HG02885 (cell line): ENCODE measurements at regions not wholly inside any gene's neighbourhood (a gene's known extent, or its start where the extent isn't known, plus 50 kb on each side); places are given as distances from the start of the nearest gene placed in this dataset.
A peak's percentile ranks its signal among the peaks of the same experiment; 100 is the strongest.

Experiments
- ATAC-seq: cut with Tn5 transposase; IDR thresholded peaks from one replicate; pipeline ENCODE4 v1.9.1; 2021; ENCODE audit warnings: mild to moderate bottlenecking; ENCODE audit not compliant: unreplicated experiment, poor library complexity

DNA sequence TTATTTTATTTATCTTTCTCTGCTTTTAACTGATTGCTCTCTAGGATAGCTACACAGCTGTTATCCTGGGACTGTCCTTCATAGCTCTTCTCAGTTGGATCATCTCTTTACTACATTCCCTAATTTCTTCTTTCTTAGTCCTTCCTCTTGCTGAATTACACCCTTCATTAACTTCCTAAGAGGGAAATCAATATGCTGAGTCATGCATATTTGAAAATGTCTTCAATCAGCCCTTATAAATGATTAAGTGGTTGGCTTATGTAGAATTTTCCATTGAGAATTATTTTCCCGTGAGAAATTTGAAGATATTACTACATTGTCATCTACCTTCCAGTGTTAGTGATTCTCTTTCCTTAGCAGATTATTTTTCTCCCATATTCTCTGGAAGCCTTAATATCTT lies 214.2 kb downstream of the SOCS6 start:
- ATAC-seq: no peak

DNA sequence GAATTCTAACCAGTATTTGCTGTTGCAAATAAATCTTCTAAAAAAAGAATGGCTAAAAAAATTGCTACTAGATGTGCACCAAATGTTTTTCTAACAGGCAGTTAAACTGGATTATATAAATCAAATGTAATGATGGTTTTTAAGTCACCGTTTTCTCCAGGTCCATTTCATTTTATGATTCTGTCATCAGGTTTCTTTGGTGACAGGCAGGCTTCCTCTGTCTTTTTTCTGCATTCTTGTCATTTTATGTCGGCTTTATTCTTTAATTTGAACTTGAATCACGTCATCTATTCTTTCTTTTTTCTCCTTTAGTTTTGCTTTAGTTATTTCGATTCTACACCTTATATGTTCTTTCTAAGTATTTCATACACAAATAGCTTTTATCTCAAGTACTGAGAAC lies 212.5 kb downstream of the SOCS6 start:
- ATAC-seq: no peak

DNA sequence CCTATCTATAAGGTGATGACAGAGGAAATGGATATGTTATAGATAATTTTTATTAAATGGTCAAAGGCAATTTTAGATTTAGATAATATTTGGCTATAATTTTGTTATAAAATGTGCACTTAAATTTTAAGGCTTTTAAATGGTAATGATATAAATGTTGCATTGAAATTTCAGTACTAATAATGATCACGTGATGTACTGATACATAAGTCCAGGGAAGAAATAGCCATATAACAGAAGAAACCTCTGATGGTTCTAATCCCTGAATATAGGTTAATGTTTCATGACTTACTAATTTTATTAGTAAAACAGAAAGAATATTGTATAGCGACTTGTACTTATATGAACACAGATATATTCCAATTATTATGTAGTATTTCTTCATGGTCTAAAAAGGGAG lies 211.9 kb downstream of the SOCS6 start:
- ATAC-seq: no peak

DNA sequence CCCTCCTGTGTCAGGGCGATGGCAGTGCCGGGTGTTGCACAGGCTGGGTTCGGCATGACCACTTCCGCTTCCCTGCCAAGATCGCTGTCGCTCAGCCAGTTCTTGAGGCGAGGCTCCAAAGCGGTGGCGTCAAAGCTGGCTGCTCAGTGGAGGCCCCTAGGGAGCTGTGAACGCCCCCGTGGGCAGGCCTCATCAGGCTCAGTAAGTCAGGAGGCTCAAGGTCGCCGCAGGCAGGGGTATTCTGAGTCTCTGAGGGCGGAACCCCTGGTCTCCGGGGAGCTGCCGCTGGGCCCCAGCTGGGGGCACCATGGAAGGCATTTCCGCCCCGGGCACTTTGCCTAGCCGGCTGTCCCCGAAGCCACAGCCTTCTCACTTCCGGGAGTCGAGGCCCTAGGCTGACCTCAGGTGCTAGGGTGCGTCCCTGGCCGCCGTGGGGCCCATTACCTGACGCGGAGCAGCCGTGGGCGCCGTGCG lies 210.4 kb downstream of the SOCS6 start:
- ATAC-seq: no peak

DNA sequence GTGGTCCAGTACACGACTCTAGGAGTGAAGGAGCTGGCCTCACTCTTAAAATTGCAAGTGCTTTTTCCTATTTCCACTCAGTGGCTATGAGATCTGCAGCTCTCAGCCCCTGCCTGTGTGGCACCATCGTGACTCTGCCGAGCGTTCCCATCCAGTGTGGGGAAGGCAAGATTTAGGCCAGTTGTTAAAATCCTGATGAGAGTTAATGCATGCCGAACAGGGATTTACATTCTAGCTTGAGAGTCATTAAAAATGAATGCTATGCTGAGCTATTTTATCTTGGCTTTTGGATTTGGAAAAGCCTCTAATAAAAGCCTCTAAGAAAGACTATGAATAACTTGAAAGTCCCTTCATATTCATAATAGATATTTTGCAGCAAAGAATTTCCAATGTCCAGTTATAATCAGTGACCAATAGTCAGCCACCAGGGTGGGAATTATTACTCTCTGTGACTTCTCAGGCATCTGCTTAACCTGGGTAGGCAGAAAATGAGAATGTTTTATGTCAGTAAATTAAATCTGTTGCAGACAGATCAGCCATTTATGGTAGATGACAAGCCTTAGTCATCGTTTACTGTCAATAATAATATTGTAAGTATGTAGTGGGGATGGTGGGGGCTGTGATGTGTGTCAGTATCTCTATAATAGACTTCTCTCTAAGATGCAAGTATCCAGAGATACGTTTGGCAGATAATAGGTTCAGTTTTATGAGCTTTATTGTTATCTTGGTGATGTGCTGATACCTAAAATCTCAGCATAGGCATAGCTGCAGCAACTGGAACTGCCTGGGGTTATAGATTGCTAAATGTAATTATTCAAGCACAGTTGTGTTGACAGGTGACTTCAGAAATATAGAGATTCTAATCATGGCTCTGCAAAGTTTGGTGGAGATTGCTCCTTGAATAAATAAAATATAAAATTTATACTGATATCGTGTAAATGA lies 207.8 kb downstream of the SOCS6 start:
- ATAC-seq: no peak

DNA sequence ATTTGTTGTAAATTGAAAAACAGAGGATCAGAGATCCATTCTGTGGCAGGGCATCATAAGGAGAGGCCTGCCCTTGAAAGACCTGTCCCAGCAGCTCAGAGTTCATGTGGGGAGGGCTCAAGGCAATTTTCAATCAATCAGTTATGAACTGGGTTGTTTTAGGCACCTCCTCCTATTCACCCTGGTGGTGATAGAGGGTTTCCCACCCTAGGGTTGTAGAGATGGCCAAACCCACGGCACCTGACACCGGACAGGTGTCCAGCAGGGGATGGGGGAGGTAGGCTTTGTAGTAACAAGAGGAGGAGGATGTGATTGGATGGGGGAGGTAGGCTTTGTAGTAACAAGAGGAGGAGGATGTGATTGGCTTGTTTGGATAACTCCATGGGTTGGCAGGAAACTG lies 205.7 kb downstream of the SOCS6 start:
- no peak for ATAC-seq

DNA sequence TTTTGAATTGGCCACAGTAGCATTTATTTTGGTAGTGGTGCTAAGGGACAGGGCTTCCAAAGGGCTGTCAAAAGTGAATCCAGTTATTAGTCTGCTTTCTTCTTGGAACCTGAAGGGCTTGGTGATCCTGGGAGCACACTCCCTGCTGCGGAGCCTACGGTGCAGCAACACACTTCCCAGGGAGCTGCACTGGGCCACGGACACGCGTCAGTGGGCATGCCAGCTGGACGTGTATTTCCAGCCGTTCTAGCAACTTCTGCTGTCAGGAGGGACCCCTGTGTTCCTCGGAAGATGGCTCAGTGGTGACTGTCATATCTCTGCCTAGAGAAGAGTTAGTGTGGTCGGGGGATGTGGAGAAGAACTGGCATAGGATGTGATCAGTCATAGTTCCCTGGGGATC lies 204.6 kb downstream of the SOCS6 start:
- no peak for ATAC-seq

DNA sequence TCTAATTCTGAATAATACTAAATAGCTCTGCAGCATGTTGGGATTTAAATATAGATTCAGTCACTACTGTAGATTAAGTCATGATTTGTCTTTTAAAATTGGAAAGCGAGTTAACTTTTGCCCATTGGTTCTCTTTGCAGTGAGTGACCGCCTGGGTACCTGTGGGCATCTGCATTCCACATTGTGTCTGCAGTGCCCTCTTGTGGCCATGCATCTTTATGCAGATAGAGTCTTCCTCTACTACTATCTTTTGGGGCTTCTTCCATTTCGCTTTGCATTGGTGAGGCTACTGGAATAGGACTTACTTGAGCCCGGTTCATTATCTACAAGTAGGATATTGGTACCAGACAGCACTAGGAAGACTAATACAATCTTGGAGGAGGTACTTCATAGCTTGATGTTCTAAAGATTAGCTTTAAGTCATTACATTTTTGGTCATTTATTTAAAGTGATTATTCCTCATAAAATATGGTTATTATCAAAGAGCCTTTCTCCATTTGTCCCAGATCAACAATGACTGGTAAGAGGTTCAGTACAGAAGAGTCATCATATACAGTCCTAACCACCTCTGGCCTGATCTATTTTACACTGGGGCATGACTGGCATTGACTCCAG lies 203.0 kb downstream of the SOCS6 start:
- peak; percentile 91 for ATAC-seq

DNA sequence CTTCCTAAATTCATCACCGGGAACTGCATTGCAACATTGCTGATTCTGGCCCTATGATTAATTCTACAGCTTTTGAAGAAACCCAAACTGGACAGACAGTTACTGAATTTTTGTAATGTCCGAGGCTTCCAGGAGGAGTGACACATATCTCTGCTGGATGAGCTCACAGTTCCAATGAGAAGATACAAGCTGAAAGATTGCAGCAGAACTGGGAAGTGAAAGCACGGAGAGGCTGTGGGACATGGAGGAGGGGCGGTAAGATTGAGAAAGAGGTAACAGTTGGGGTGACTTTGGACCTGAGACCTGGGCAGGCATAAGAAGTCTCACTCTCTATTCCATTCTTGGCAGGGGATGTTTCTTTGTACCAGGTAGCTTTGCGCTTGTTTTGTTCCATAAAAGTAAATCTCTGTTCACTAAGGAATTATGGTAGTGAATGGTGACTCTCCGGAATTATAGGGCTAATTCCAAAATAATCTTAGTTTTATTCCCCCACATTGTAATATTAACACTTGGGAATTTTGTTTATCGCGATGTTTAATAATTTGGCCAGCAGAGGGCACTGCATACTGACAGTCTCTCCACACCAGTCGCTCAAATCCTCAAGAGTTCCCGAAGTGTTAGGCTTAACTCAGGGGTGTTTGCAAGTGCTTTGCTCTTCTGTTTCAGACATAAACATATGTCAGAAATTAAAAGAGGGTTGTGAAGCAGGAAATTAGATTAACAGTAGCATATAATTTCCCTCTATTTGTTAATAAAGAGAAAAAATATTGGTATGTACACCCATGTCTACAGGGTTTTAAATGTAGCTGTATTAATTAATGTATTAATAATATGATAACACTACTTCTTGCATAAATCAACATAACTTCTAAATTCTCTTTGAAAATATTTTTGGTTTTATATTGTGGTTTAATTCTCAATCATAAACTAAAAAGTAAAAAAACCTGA lies 201.4 kb downstream of the SOCS6 start:
- peak; percentile 65 for ATAC-seq

DNA sequence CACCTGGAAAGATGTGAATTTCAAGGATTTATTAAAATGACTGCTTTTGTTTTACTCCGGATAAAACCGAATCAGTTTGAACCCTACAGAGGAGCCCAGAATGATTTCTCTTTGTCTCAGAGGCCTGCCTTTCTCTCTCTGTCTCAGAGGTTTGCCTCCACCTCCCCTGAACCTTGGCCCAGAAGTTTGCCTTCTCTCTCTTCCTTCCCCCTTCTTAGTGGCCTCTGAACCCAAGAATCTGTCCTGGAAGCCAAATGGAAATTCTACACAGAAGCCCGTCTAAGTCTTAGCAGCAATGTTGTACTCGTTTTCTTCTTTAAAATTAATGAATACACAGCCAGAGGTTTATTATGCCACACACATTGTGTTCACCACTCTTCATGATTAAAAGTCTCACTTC lies 200.7 kb downstream of the SOCS6 start:
- ATAC-seq: no peak

DNA sequence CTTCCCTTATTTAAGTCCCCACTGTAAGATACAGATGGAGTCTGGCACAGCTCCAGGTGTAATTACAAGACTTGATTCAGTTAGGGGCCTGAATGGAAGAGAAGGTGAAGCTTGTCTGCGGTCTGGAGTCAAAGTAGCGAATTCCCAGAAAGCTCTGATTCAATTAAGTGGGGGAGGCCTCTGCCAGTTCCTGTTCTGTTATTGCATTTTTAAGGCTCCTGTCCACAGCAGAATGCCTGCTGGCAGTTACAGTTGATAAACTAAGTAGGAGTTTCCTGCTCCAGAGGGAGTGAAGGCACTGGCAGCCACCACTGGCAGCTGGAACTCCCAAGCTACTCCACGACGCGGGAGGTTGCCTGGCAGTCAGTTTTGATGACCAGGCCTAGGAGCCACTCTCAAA lies 181.1 kb downstream of the SOCS6 start:
- no peak for ATAC-seq

DNA sequence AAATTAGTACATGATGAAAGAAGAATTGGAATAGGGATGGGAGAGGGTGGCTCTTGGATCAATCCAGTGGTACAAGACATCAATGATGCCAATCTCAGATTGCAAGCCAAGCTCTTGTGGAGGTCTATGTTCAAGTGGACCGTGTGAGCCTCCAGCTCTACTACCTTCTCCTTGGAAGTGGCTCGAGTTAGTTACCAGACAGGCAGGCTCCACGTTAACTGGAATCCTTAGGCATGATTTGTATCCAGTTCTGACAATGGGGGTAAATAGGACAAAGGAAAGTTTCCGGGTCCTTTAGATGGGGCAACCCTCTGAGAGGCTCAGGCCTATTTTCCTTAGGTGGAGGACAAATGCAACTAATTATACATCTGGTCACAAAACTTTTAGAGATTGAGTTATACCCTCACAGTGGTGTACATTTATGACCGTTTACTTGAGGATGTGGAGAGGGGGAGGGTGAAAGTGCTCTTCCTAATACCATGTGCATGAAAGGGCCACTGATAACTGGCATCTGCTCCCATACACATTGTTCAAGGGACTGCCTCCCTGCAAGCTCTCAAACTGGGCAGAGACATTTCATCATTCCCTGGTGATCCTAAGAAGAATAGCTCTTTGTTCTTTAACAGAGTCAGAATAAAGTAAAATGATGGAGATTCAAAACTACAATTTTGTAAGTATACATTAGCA lies 180.2 kb downstream of the SOCS6 start:
- ATAC-seq: no peak

DNA sequence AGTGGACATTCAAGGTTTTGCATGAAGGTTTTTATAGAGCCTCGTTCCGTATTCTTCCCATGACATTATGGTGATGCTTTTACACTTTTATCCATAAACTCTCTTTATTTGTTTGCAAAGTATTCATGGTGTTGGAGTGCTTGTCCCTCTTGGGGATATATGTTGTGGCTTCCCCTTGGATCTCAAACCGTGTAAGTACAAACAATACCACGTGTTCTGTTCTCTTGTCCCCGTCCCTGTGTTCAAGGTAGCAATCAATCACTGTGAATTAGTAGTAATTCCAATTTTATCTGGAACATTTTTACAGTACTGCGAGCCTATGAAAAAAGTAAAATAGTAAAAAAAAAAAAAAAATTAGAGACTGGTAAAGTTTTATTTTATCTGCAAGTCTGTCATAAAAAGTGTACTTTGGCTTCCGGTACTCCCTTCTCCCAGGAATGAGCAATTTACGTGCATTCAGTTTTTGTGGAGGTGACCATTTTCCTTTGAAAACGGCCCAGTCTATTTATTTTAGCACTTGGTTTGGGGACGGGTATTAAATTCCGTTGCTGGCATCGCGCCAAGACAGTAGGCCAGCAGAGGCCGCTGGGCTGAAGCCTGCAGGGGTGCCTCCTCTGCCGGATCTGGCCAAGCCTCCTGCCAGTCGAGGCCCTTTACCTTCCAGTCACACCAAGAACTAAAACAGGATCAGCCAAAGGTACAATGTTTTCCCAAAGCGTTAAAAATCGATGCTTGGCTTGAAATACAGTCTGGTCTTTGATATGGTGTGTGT lies 175.7 kb downstream of the SOCS6 start:
- ATAC-seq: no peak

DNA sequence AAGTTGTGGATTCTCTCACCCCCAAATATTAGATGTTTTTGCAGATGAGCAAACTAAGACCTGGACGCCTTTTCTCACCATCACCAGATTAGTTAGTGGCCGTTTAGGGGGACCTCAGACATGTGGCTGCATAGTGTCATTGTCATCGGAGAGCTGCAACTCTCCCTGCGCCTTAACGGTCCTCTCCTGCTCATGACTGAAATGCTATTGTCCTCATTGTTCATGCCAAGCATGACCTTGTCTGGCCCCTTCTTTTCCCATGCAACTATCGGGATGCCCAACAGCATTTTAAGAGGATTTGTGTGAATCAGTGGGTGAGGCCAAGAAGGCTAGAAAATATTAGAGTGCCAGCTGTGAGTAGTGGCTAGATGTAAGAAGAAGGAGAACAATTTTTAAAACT lies 174.2 kb downstream of the SOCS6 start:
- ATAC-seq: no peak

DNA sequence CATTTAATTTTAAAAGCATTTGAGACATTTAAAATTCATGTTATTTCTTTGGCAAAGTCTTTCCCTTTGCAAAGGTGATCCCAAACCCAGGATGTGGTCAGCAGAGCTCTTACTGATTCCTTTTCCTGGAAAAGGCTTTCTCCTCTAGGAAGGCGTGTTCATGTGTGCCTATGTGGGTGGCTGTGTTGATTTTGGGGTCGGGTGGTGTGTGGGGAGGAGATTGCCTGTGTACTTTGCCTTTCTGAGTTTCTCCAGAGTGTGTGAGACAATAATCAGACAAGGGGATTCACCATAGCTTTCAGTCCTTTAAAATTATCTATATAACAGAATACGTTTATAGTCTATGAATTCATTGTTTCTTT lies 173.2 kb downstream of the SOCS6 start:
- ATAC-seq: no peak

DNA sequence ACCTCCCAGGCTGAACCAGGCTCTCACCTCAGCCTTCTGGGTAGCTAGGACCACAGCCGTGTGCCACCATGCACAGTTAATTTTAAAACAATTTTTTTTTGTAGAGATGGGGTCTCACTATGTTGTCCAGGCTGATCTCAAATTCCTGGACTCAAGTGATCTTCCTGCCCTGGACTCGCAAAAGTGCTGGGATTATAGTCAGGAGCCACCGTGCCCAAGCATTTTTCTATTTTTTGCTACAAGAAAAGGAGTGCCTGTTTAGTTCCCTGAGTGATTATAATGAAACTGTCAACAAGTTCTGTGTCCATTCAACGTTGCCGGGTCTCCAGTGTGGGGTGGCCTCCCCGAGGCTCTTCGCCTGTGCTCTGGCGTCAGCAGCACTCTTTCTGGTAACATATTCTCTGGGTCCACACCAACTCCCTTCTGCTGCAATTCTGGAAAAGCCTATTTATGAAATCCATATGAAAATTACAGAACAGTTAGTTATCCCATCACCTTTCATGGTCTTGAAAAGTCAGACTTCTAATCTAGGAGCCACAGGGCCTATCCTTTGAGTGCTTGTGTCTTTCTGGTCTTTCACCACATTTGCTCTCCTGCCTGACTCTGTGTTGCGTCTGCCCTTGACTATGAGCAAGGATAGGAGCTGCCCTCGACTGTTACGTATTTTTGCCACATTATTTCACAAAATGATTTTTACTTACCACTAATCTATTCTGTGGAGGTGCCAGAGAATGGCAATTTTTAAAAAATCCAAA lies 172.7 kb downstream of the SOCS6 start:
- ATAC-seq: no peak

DNA sequence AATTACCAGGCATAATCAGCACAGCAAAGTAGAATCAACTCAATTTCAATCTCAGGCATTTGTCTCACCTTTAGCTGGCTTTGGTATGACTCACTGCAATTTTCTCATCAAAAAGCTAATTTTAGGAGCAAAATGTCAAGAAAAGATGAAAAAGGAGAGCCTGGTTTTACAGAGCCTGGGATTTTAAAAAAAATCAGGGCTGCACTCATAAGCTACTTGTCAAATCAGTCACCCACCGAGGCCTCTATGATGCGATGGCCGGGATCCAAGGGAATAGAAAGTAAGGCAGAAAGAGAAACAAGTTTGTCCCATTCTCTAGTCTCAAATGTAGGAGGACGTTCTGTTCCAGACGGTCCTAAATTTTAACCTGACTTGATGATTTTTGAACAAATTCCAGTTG lies 170.9 kb downstream of the SOCS6 start:
- no peak for ATAC-seq

DNA sequence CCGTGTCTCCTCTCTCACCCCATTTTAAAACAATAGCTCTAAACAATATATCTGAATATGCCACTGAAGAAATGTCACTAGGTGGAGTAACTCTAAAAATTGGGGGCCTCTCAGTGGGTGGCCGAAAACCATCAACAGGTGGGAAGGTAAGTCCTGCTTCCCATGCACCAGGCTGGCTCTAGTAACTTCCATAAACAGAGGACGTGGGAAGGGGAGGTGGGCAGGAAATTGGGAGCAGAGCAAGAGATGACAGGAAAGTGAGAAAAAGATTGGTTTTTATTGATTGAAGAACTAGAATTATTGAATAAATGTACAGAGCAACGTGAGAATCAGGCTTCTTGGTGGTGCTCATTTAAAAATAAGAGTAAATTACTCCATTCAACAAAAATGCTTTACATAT lies 170.4 kb downstream of the SOCS6 start:
- ATAC-seq: no peak

DNA sequence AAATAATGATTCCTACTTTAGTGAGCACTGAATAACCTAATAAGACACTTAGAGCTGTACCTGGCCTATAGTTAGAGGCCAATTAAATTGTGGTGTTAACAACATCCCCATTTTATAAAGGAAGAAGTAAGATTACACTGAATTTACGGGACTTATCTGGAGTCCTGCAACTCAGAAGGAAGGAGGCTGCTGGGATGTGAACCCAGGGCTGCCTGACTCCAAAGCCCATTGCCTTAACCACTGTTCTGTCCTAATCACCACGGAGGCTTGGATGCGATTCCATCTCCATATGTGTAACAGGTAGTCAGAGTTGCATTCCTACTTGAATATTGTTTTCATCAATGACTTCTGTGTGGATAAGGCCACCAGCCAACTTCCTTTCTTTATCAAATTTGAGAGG lies 168.9 kb downstream of the SOCS6 start:
- ATAC-seq: no peak
